ENCODE measurements at regions not wholly inside any gene's neighbourhood (a gene's known extent, or its start where the extent isn't known, plus 50 kb on each side); places are given as distances from the start of the nearest gene placed in this dataset.

GRCh38 chr3:72154391-72155335, 369.7 kb upstream of the PROK2 start (continued):
- TF ChIP-seq RAD21 (IDR thresholded peaks at IDR 0.05; ENCODE audit: low read length) = no peak
- TF ChIP-seq MAFK (IDR thresholded peaks at IDR 0.05; ENCODE audit: low read depth, low read length) = no peak
- TF ChIP-seq CHD1 (IDR thresholded peaks at IDR 0.05; ENCODE audit: low read depth, low read length) = no peak

DNA sequence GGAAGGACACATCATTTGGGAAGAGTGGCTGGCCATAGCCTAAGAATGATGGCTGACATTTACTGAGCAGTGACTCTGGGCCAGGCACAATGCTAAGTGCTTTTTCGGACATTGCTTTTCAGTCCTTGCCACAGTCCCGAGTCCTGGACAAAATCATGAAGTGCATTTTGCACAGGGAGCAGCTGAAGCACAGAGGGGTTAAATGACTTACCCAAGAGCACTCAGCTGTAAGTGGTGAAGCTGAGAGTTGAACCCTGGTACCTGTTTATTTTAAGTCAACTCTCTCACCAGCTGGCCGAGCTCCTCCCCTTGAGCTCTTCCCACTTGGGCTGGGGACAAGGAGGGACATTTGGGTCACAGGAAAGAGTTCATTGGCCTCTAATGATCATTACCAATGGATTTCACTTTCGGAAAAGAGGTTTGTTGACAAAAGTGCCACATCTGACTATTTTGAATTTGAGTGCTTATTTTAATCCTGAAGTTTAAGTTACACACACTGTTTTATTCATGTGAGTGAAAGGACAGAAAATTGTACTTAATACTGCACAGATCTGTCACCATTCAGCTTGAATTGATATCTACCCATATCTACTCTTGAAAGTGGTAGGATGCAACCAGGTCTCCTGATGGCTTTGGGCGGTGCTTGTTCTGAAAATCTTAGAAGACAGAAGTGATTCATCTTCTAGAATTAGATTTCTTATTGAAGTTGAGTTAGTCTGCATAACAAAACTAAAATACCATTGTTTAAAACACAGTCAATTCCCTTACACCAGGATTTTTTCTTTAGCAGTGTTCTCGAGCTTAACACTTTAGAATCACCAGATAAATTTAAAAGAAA, 368.7 kb upstream of the PROK2 start:
- Histone ChIP-seq H4K5ac (ENCODE audit: low read depth, low read length) (no peak overlapping the region), H4K20me1 (ENCODE audit: insufficient read depth, low read length) (no peaks in the 10 kb centered on the region), H3K56ac (ENCODE audit: extremely low read depth, insufficient read depth, low read length) (no peak overlapping the region), H3K79me1 (ENCODE audit: low read depth in 1 of 2, low read length in 2 of 2) (no peaks in the 10 kb centered on the region), H3K4ac (ENCODE audit: low read depth, low read length) (no peak overlapping the region), H3K14ac (replicated peaks; ENCODE audit: low read depth, low read length) (no peak overlapping the region), H3K9ac (ENCODE audit: low read depth, low read length) (no peak overlapping the region), H3K27ac (ENCODE audit: insufficient read depth, low read length) (no peak overlapping the region), H3K9me3 (ENCODE audit: control insufficient read depth, insufficient read depth, low read length) (peaks cover 2% of the 10 kb centered on the region; the same call in 1 of the 2 replicates), H2AFZ (replicated peaks; ENCODE audit: low read length, poor library complexity) (no peak overlapping the region), H3K18ac (ENCODE audit: low read depth, low read length) (no peak overlapping the region), H2BK20ac (ENCODE audit: low read depth, low read length) (no peak overlapping the region), H4K91ac (ENCODE audit: insufficient read depth, low read depth, low read length) (no peak overlapping the region), H2BK120ac (ENCODE audit: low read depth, low read length) (no peak overlapping the region), H4K8ac (ENCODE audit: low read depth in 2 of 2, low read length in 2 of 2) (no peak overlapping the region), H3K9me1 (ENCODE audit: insufficient read depth, low read length) (no peaks in the 10 kb centered on the region; the same call in 1 of the 2 replicates), H3K4me1 (ENCODE audit: control insufficient read depth, insufficient read depth, low read length) (peaks cover 1% of the 10 kb centered on the region; the same call in 1 of the 2 replicates), H2BK15ac (ENCODE audit: low read depth, low read length) (no peak overlapping the region), H3K4me3 (ENCODE audit: insufficient read depth, low read depth, low read length) (no peak overlapping the region), H3K27me3 (ENCODE audit: control insufficient read depth, insufficient read depth, low read length) (no peaks in the 10 kb centered on the region; the same call in 1 of the 2 replicates), H2AK9ac (replicated peaks; ENCODE audit: low read depth, low read length, poor library complexity) (no peak overlapping the region), H3K23ac (ENCODE audit: low read depth, low read length) (no peak overlapping the region), H2AK5ac (ENCODE audit: low read depth, low read length) (no peak overlapping the region), H3K36me3 (ENCODE audit: control insufficient read depth, insufficient read depth, low read length) (no peaks in the 10 kb centered on the region), H2BK5ac (ENCODE audit: low read depth, low read length, poor library complexity, severe bottlenecking) (no peak overlapping the region), H3K4me2 (ENCODE audit: low read depth, low read length) (no peak overlapping the region)
- intact Hi-C loops (cut with micrococcal nuclease) = loop anchor here (10.0 kb wide), 2 partner anchors 291 to 661 kb away; partner anchors contain the start of gene RYBP
- ATAC-seq (ENCODE audit: low read depth) (no peak), DNase-seq (no peak)
- in situ Hi-C loops (cut with MboI; ENCODE audit: low sequenced_read_pairs) = no loop called here
- no TSS peak for BruUV-seq (replicated peaks)
- 100% methylated on average over 1 of the region's 6 CpGs; no CpG with 5 or more reads in 1 of the 2 experiments for WGBS, 2 experiments (ENCODE audit: extremely low coverage in 2 of 2, insufficient read length in 1 of 2)
- ChIA-PET CTCF (no interaction called here), POLR2A (ENCODE audit: unreplicated experiment) (no interaction called here)
- dilution Hi-C loops (cut with HindIII; ENCODE audit: low sequenced_read_pairs, unreplicated experiment) = no loop called here
- no peak for TF ChIP-seq BHLHE40 (IDR thresholded peaks at IDR 0.05; ENCODE audit: low read depth, low read length)
- TF ChIP-seq POLR2A (IDR thresholded peaks at IDR 0.05; ENCODE audit: low read depth, low read length) = no peak
- TF ChIP-seq NFE2L2 (IDR thresholded peaks at IDR 0.05; ENCODE audit: low read depth, low read length) = no peak
- TF ChIP-seq FOS (IDR thresholded peaks at IDR 0.05; ENCODE audit: low read depth, low read length) = no peak
- no peak for TF ChIP-seq SMC3 (IDR thresholded peaks at IDR 0.05; ENCODE audit: low read depth, low read length)
- TF ChIP-seq MAZ (IDR thresholded peaks at IDR 0.05; ENCODE audit: borderline replicate concordance, low read depth, low read length) = no peak
- no peak for TF ChIP-seq RFX5 (IDR thresholded peaks at IDR 0.05; ENCODE audit: low read depth, low read length)
- no peak for TF ChIP-seq RCOR1 (IDR thresholded peaks at IDR 0.05; ENCODE audit: insufficient replicate concordance, low read length)
- TF ChIP-seq RAD21 (IDR thresholded peaks at IDR 0.05; ENCODE audit: low read length) = no peak
- no peak for TF ChIP-seq CTCF (conservative IDR thresholded peaks at IDR 0.05; ENCODE audit: low read depth, low read length)
- TF ChIP-seq CEBPB (IDR thresholded peaks at IDR 0.05; ENCODE audit: low read depth, low read length) = no peak
- TF ChIP-seq MAFK (IDR thresholded peaks at IDR 0.05; ENCODE audit: low read depth, low read length) = no peak

Measured in IMR-90 (cell line).